ENCODE measurements at regions not wholly inside any gene's neighbourhood (a gene's known extent, or its start where the extent isn't known, plus 50 kb on each side); places are given as distances from the start of the nearest gene placed in this dataset.

GRCh38 chr1:36740446-36740845 lies 257.7 kb upstream of the CSF3R start:
- TF ChIP-seq CTCF (conservative IDR thresholded peaks at IDR 0.05; ENCODE audit: low read depth, low read length) (no peak), EZH2 (IDR thresholded peaks at IDR 0.05; ENCODE audit: borderline replicate concordance, low read depth, low read length, poor library complexity, severe bottlenecking) (no peak)

Data from A673 (cell line).